ENCODE measurements at regions not wholly inside any gene's neighbourhood (a gene's known extent, or its start where the extent isn't known, plus 50 kb on each side); places are given as distances from the start of the nearest gene placed in this dataset.

- Mint-ChIP-seq H3K36me3 (ENCODE audit: low read depth) (no peaks in the 10 kb centered on the region), H3K27me3 (no peaks in the 10 kb centered on the region), H3K4me1 (no peaks in the 10 kb centered on the region), H3K9me3 (peaks cover 9% of the 10 kb centered on the region), H3K4me3 (no peak overlapping the region), H3K27ac (no peak overlapping the region)
- TF ChIP-seq CTCF (IDR thresholded peaks at IDR 0.05), result no peak
- intact Hi-C loops (cut with micrococcal nuclease), result no loop called here
- ChIA-PET CTCF (no interaction called here), POLR2A (no interaction called here)
- no peak for ATAC-seq (ENCODE audit: low read depth)
- DNase-seq, result no peak
Observed at GRCh38 chr21:28309596-28309995, 683.1 kb downstream of the LTN1 start.

DNA sequence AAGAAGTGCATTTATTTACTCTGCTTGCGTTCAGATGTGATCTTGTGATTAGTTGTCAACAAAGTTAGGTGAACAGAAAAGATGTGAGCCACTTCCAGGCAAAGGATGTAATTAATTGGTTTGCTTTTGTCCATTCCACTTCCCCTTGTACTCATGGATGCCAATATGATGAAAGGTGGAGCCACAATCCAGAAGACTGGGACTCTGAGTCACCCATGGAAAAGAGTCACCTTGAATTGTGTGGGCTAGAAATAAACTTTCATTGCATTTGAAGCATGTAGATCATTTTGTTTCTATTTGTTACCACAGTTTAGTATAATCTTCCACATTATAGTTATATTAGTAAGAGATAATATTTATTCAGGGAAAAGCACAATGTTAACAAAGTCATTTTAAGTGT is 684.2 kb downstream of the LTN1 start:
- CTCF ChIA-PET, result no interaction called here
- no peak overlapping the region for H3K27ac Mint-ChIP-seq
- intact Hi-C loops (cut with micrococcal nuclease), result no loop called here
- no peaks in the 10 kb centered on the region for H3K4me1 Mint-ChIP-seq
- H3K9me3 Mint-ChIP-seq, result peaks cover 9% of the 10 kb centered on the region
- no peak for TF ChIP-seq CTCF (IDR thresholded peaks at IDR 0.05)
- H3K4me3 Mint-ChIP-seq, result no peak overlapping the region
- POLR2A ChIA-PET, result no interaction called here
- H3K27me3 Mint-ChIP-seq, result no peaks in the 10 kb centered on the region
- no peaks in the 10 kb centered on the region for H3K36me3 Mint-ChIP-seq (ENCODE audit: low read depth)
- ATAC-seq (ENCODE audit: low read depth) (no peak), DNase-seq (no peak)

DNA sequence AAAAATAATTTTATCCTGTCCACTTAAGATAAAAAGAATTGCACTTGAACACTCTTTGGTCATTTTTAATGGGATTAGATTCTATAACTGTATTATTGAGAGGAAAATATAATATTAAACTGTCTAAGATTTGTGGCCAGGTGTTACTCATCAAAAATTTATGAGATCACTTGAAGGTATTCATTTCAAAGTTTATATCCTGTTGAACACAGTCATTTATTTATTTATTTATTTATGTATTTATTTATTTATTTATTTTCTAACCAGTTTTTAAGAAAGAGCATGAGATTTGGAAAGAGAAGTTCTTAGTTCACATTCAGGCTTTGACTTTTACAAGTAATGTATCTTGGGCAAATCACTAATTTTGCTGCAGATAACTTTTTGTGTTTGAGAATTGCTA is 692.7 kb downstream of the LTN1 start:
- H3K4me1 Mint-ChIP-seq, result no peaks in the 10 kb centered on the region
- no peaks in the 10 kb centered on the region for H3K36me3 Mint-ChIP-seq (ENCODE audit: low read depth)
- CTCF ChIA-PET, result no interaction called here
- no peaks in the 10 kb centered on the region for H3K9me3 Mint-ChIP-seq
- H3K27me3 Mint-ChIP-seq, result no peaks in the 10 kb centered on the region
- no peak overlapping the region for H3K4me3 Mint-ChIP-seq
- ATAC-seq (ENCODE audit: low read depth) (no peak), DNase-seq (no peak)
- intact Hi-C loops (cut with micrococcal nuclease), result no loop called here
- no peak overlapping the region for H3K27ac Mint-ChIP-seq
- TF ChIP-seq CTCF (IDR thresholded peaks at IDR 0.05), result no peak
- POLR2A ChIA-PET, result no interaction called here

DNA sequence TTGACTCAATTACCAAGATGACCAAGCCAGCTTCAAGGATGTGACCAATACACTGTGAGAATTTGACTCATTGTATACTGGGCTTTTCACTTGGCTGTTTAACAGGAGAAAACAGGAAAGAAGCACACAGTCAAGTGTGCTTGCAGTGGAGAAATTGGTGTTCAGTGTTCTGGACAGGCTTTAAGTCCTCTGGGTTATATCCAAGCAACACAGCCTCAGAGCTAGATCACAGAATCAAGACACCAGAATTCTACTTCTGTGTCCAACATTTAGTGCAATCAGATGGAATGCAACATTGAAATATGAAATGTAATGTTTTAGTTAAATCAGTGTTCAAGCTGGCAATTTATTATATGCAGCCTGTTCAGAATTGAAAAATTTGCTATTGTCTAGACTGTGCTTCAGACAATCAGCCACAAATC is 694.4 kb downstream of the LTN1 start:
- ChIA-PET POLR2A (no interaction called here), CTCF (no interaction called here)
- ATAC-seq (ENCODE audit: low read depth), result no peak
- DNase-seq, result no peak
- Mint-ChIP-seq H3K9me3 (no peaks in the 10 kb centered on the region), H3K4me1 (no peaks in the 10 kb centered on the region), H3K36me3 (ENCODE audit: low read depth) (no peaks in the 10 kb centered on the region), H3K27me3 (no peaks in the 10 kb centered on the region), H3K4me3 (no peak overlapping the region), H3K27ac (no peak overlapping the region)
- intact Hi-C loops (cut with micrococcal nuclease), result no loop called here
- no peak for TF ChIP-seq CTCF (IDR thresholded peaks at IDR 0.05)

DNA sequence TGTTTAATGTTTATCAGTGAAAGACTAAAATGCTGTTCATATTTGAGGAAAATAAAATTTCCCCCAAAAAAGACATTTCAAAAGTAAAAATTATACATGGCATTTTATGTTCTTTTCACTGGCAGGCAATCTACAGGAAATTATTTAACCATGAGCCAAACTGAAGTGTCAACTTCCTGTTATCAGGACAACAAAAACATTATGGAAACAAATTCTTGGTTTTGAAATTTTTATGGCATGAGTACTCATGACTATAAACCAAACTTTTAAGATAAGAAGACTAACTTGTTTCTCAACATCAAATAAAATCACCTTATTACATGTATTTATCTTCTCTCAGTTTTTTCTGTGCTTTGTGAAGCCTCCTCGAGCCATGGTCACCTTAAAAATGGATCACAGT is 698.6 kb downstream of the LTN1 start:
- TF ChIP-seq CTCF (IDR thresholded peaks at IDR 0.05), result no peak
- ATAC-seq (ENCODE audit: low read depth), result no peak
- Mint-ChIP-seq H3K27ac (no peak overlapping the region), H3K4me3 (no peak overlapping the region), H3K9me3 (peaks cover 9% of the 10 kb centered on the region), H3K27me3 (no peaks in the 10 kb centered on the region), H3K4me1 (no peaks in the 10 kb centered on the region), H3K36me3 (ENCODE audit: low read depth) (no peaks in the 10 kb centered on the region)
- POLR2A ChIA-PET, result no interaction called here
- CTCF ChIA-PET, result no interaction called here
- intact Hi-C loops (cut with micrococcal nuclease), result no loop called here
- no peak for DNase-seq

All from activated B cell treated with CpG ODN at 0.5 μM for 24 hours (primary cell).